ENCODE measurements at regions not wholly inside any gene's neighbourhood (a gene's known extent, or its start where the extent isn't known, plus 50 kb on each side); places are given as distances from the start of the nearest gene placed in this dataset.
A peak's percentile ranks its signal among the peaks of the same experiment; 100 is the strongest.
"Not testable (repeated sequence)": the region's sequence is repeated elsewhere in the genome, so short reads cannot be mapped to it uniquely, and the experiment has no call there.

DNA sequence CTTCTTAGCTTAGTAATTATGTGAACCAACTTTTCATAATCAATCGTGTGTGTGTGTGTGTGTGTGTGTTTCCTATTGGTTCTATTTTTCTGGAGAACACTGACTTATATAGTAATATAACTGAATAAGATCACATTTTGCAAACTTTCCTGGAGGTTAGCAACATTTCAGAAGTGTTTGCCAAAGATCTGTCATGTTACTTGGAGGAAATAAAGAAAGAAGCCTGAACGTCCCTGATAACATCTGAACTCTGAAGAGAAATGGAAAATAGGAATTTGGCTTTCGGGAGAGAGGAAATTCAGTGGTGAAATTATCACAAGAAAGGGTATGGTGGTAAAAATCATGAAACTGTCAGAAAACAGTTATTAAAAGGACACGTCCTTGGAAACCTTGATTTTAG lies 984.4 kb upstream of the AUTS2 start:
- Mint-ChIP-seq H3K27me3 (no peaks in the 10 kb centered on the region), H3K9me3 (peaks cover 8 to 29% (median 11%) of the 10 kb centered on the region in 3 donors), H3K4me3 (no peak overlapping the region)

DNA sequence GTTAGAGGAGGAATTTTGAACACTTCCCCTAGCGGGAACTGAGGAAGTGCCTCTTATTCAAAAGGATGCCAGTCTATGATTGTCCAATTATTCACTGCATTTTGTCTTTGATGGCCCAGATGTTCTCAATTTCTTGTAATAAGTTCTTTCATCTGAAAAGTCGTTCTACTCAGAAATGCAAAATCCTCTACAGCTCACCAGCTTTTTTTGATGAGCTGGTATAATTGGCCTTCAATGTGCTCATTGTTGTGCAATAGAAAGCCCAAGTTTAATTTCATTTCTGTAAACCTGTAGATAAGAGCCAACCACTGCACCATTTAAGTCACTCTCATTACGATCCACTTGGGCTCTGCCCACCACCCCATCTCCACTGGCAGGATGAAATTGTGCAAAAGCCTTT lies 978.7 kb upstream of the AUTS2 start:
- Mint-ChIP-seq H3K27ac (no peak overlapping the region), H3K4me1 (no peaks in the 10 kb centered on the region), H3K9me3 (peaks cover 7 to 18% (median 17%) of the 10 kb centered on the region in 3 donors), H3K4me3 (no peak overlapping the region), H3K36me3 (no peaks in the 10 kb centered on the region), H3K27me3 (no peaks in the 10 kb centered on the region)

More for the DNA sequence above, 984.4 kb upstream of the AUTS2 start:
- Mint-ChIP-seq H3K36me3 (peaks cover 3% of the 10 kb centered on the region), H3K27ac (no peak overlapping the region), H3K4me1 (no peaks in the 10 kb centered on the region)

- no peaks in the 10 kb centered on the region for H3K36me3 Mint-ChIP-seq
Observed at GRCh38 chr7:68622500-68622899, 975.8 kb upstream of the AUTS2 start.

DNA sequence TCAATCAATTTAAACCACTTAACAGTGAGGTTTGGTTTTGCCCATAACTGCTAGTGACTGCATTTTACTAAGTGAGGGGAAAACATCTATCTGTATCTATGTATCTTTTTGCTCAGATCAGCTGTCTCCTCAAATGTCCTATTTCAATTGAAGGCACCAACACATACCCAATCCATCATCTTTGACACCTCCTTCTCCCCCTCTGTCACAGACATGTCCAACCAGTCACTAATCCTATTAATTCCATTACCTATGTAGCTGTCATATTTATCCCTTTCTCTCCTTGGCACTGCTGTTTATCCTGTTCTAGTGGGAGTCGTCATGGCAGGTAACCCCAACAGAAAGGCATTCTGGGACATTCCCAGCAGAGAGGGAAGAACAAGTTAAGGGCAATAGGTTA lies 975.2 kb upstream of the AUTS2 start:
- Mint-ChIP-seq H3K27me3 (no peaks in the 10 kb centered on the region), H3K36me3 (no peaks in the 10 kb centered on the region), H3K9me3 (peaks cover 0 to 8% (median 6%) of the 10 kb centered on the region in 3 donors), H3K4me1 (no peaks in the 10 kb centered on the region), H3K4me3 (no peak overlapping the region), H3K27ac (no peak overlapping the region)

More at GRCh38 chr7:68622500-68622899, 975.8 kb upstream of the AUTS2 start:
- Mint-ChIP-seq H3K27ac (no peak overlapping the region), H3K4me3 (no peak overlapping the region), H3K4me1 (no peaks in the 10 kb centered on the region), H3K9me3 (peaks cover 0 to 9% (median 8%) of the 10 kb centered on the region in 3 donors), H3K27me3 (no peaks in the 10 kb centered on the region)

GRCh38 chr7:68627247-68627864 lies 970.9 kb upstream of the AUTS2 start:
- Mint-ChIP-seq H3K36me3 (no peaks in the 10 kb centered on the region), H3K4me1 (no peaks in the 10 kb centered on the region), H3K27ac (no peak overlapping the region), H3K4me3 (no peak overlapping the region), H3K9me3 (peaks cover 4 to 24% (median 6%) of the 10 kb centered on the region in 3 donors), H3K27me3 (no peaks in the 10 kb centered on the region)

GRCh38 chr7:68630914-68631313 lies 967.4 kb upstream of the AUTS2 start:
- not testable (repeated sequence) for H3K27ac Mint-ChIP-seq, H3K4me3 Mint-ChIP-seq, H3K27me3 Mint-ChIP-seq, H3K4me1 Mint-ChIP-seq, H3K36me3 Mint-ChIP-seq
- H3K9me3 Mint-ChIP-seq = peaks cover 0 to 19% (median 6%) of the 10 kb centered on the region in 3 donors

- Mint-ChIP-seq H3K4me3 (no peak overlapping the region), H3K27ac (no peak overlapping the region), H3K9me3 (peaks cover 0 to 6% (median 4%) of the 10 kb centered on the region in 3 donors), H3K27me3 (no peaks in the 10 kb centered on the region), H3K36me3 (no peaks in the 10 kb centered on the region), H3K4me1 (no peaks in the 10 kb centered on the region)
Observed at GRCh38 chr7:68640103-68640502, 958.2 kb upstream of the AUTS2 start.

GRCh38 chr7:68642727-68643126 lies 955.5 kb upstream of the AUTS2 start:
- H3K4me1 Mint-ChIP-seq = no peaks in the 10 kb centered on the region
- H3K27me3 Mint-ChIP-seq = no peaks in the 10 kb centered on the region
- H3K27ac Mint-ChIP-seq = no peak overlapping the region
- H3K36me3 Mint-ChIP-seq = peaks cover 1% of the 10 kb centered on the region
- H3K9me3 Mint-ChIP-seq = peaks cover 2 to 7% (median 6%) of the 10 kb centered on the region in 3 donors
- no peak overlapping the region for H3K4me3 Mint-ChIP-seq

- Mint-ChIP-seq H3K4me3 (no peak overlapping the region), H3K36me3 (peaks cover 2% of the 10 kb centered on the region), H3K9me3 (peaks cover 5 to 9% (median 8%) of the 10 kb centered on the region in 3 donors), H3K27ac (peak overlapping the region in 1 of 3 donors; percentile 75), H3K4me1 (no peaks in the 10 kb centered on the region), H3K27me3 (no peaks in the 10 kb centered on the region)
Observed at GRCh38 chr7:68663392-68663791, 934.9 kb upstream of the AUTS2 start.

DNA sequence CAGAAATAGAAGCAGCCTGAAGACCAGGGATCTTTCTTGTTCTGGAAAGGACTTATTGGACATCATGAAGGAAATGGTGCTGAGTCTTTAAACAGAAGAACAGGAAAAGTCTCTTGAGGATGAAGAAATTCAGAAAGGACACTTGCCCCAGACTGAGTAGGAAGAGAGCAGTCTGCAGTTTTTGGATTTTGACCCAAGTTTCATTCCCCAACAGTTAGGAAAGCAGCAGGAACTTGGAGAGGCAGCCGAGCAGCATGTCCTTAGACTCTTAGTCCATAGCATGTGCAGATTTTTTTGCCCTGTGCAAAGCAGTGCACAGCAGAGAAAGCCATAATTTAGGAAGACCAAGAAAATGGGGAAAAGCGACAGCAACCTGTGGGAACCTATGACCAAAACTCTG lies 927.2 kb upstream of the AUTS2 start:
- no peak overlapping the region for H3K27ac Mint-ChIP-seq
- no peak overlapping the region for H3K4me3 Mint-ChIP-seq
- H3K9me3 Mint-ChIP-seq = peaks cover 6 to 12% (median 7%) of the 10 kb centered on the region in 3 donors
- no peaks in the 10 kb centered on the region for H3K36me3 Mint-ChIP-seq
- no peaks in the 10 kb centered on the region for H3K4me1 Mint-ChIP-seq
- no peaks in the 10 kb centered on the region for H3K27me3 Mint-ChIP-seq

GRCh38 chr7:68671671-68672070 lies 926.6 kb upstream of the AUTS2 start:
- H3K36me3 Mint-ChIP-seq = no peaks in the 10 kb centered on the region
- peaks cover 6 to 12% (median 7%) of the 10 kb centered on the region in 3 donors for H3K9me3 Mint-ChIP-seq
- no peaks in the 10 kb centered on the region for H3K27me3 Mint-ChIP-seq
- H3K4me1 Mint-ChIP-seq = no peaks in the 10 kb centered on the region
- H3K4me3 Mint-ChIP-seq = no peak overlapping the region
- no peak overlapping the region for H3K27ac Mint-ChIP-seq

GRCh38 chr7:68674826-68675225 lies 923.4 kb upstream of the AUTS2 start:
- H3K4me1 Mint-ChIP-seq = no peaks in the 10 kb centered on the region
- peaks cover 0 to 13% (median 5%) of the 10 kb centered on the region in 3 donors for H3K9me3 Mint-ChIP-seq
- no peaks in the 10 kb centered on the region for H3K36me3 Mint-ChIP-seq
- H3K4me3 Mint-ChIP-seq = no peak overlapping the region
- no peaks in the 10 kb centered on the region for H3K27me3 Mint-ChIP-seq
- no peak overlapping the region for H3K27ac Mint-ChIP-seq

DNA sequence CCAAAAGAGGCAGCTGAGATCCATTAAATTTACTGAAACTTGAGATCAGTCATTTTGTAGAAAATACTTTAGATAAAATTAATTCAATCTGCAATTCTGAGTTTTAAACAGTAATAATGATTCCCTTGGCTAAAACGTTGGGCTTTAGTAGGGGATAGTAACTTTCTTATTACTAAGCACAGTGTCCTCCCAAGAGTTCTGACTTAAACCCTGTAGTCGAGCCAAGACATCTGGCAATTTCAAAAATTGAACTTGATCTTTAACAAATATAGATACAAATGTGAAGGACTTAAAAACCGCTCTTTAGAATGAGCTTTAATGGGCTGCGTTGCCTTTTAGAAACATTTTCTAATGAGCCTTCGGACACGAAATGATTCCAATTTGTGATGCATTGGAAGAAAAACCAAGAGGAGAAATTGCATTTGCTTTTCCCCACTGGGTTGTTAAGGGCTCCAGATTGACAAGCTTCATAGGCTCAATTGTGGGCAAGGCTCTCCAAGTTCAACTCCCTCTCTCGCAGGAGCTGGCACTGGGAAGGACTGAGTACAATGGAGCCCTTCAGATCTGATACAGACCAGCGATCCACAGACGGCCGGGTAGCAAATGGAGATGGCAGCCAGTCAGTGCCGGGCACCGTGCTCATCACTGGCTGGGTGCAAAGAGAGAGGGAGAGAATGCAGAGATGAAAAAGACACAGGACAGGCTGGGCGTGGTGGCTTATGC lies 921.3 kb upstream of the AUTS2 start:
- no peak overlapping the region for H3K4me3 Mint-ChIP-seq
- H3K4me1 Mint-ChIP-seq = no peaks in the 10 kb centered on the region
- peak overlapping the region in 1 of 3 donors; percentile 43 for H3K27ac Mint-ChIP-seq
- peaks cover 0 to 14% (median 6%) of the 10 kb centered on the region in 3 donors for H3K9me3 Mint-ChIP-seq
- H3K27me3 Mint-ChIP-seq = no peaks in the 10 kb centered on the region
- H3K36me3 Mint-ChIP-seq = no peaks in the 10 kb centered on the region

GRCh38 chr7:68678196-68678595 lies 920.1 kb upstream of the AUTS2 start:
- Mint-ChIP-seq H3K9me3 (peaks cover 0 to 14% (median 6%) of the 10 kb centered on the region in 3 donors), H3K36me3 (no peaks in the 10 kb centered on the region), H3K4me3 (no peak overlapping the region), H3K27ac (no peak overlapping the region), H3K27me3 (no peaks in the 10 kb centered on the region), H3K4me1 (no peaks in the 10 kb centered on the region)

- peaks cover 0 to 11% (median 6%) of the 10 kb centered on the region in 3 donors for H3K9me3 Mint-ChIP-seq
- no peaks in the 10 kb centered on the region for H3K36me3 Mint-ChIP-seq
- no peaks in the 10 kb centered on the region for H3K27me3 Mint-ChIP-seq
- no peaks in the 10 kb centered on the region for H3K4me1 Mint-ChIP-seq
- no peak overlapping the region for H3K27ac Mint-ChIP-seq
- no peak overlapping the region for H3K4me3 Mint-ChIP-seq
Observed at GRCh38 chr7:68679459-68680234, 918.6 kb upstream of the AUTS2 start.

Data from IgD-negative memory B cell (primary cell).